Rectal smooth muscle tissue (tissue), 1 donor: ENCODE measurements at regions not wholly inside any gene's neighbourhood (a gene's known extent, or its start where the extent isn't known, plus 50 kb on each side); places are given as distances from the start of the nearest gene placed in this dataset.

Source experiments
- H3K27ac ChIP-seq: one replicate; pipeline ENCODE4 v1.7.0; 2013; ENCODE audit warnings: low read depth, low read length, inconsistent platforms
- H3K27me3 ChIP-seq: one replicate; pipeline ENCODE4 v1.7.0; 2013; ENCODE audit warnings: low read length; ENCODE audit not compliant: control insufficient read depth, insufficient read depth
- H3K36me3 ChIP-seq: one replicate; pipeline ENCODE4 v1.7.0; 2013; ENCODE audit warnings: low read length; ENCODE audit not compliant: control insufficient read depth, insufficient read depth
- H3K4me1 ChIP-seq: one replicate; pipeline ENCODE4 v1.7.0; 2013; ENCODE audit warnings: low read length; ENCODE audit not compliant: control insufficient read depth, insufficient read depth
- H3K4me3 ChIP-seq: one replicate; pipeline ENCODE4 v1.7.0; 2013; ENCODE audit warnings: low read length
- H3K9ac ChIP-seq: one replicate; pipeline ENCODE4 v1.7.0; 2013; ENCODE audit warnings: low read length

- no peak overlapping the region for H3K27ac ChIP-seq
- H3K4me3 ChIP-seq = no peak overlapping the region
- no peaks in the 10 kb centered on the region for H3K4me1 ChIP-seq
- no peaks in the 10 kb centered on the region for H3K27me3 ChIP-seq
- no peak overlapping the region for H3K9ac ChIP-seq
- H3K36me3 ChIP-seq = no peaks in the 10 kb centered on the region
Measured at GRCh38 chr3:43966126-43966525, 275.4 kb downstream of the ABHD5 start.

- no peak overlapping the region for H3K9ac ChIP-seq
- H3K27ac ChIP-seq = no peak overlapping the region
- H3K4me1 ChIP-seq = no peaks in the 10 kb centered on the region
- H3K4me3 ChIP-seq = no peak overlapping the region
- H3K27me3 ChIP-seq = no peaks in the 10 kb centered on the region
- no peaks in the 10 kb centered on the region for H3K36me3 ChIP-seq
Measured at GRCh38 chr3:43966530-43966929, 275.2 kb upstream of the TOPAZ1 start.

GRCh38 chr3:43968465-43968864 is 273.2 kb upstream of the TOPAZ1 start:
- no peaks in the 10 kb centered on the region for H3K27me3 ChIP-seq
- no peaks in the 10 kb centered on the region for H3K4me1 ChIP-seq
- no peak overlapping the region for H3K27ac ChIP-seq
- H3K36me3 ChIP-seq = no peaks in the 10 kb centered on the region
- no peak overlapping the region for H3K9ac ChIP-seq
- no peak overlapping the region for H3K4me3 ChIP-seq

DNA sequence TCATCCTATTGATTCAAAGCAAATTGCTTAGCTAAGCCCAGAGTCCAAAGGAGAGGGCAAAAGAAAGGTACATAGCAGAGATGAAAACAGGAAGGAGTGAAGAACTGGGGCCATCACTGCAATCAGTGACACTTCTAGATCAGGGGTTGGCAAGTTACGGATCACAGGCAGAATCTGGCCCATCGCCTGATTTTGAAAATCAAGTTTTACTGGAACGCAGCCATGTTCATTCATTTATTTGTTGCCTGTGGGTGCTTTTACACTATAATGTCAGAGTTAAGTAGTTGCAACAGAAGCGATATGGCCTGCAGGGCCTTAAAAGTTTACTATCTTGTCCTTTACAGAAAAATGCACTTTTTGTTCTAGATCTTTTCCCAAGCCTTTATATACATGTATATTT is 271.7 kb upstream of the TOPAZ1 start:
- H3K36me3 ChIP-seq = no peaks in the 10 kb centered on the region
- no peaks in the 10 kb centered on the region for H3K4me1 ChIP-seq
- H3K4me3 ChIP-seq = no peak overlapping the region
- H3K27me3 ChIP-seq = no peaks in the 10 kb centered on the region
- H3K9ac ChIP-seq = no peak overlapping the region
- no peak overlapping the region for H3K27ac ChIP-seq

- no peak overlapping the region for H3K27ac ChIP-seq
- no peak overlapping the region for H3K9ac ChIP-seq
- H3K4me1 ChIP-seq = no peaks in the 10 kb centered on the region
- no peaks in the 10 kb centered on the region for H3K36me3 ChIP-seq
- no peak overlapping the region for H3K4me3 ChIP-seq
- H3K27me3 ChIP-seq = no peaks in the 10 kb centered on the region
Measured at GRCh38 chr3:43970351-43970750, 271.3 kb upstream of the TOPAZ1 start.

- no peaks in the 10 kb centered on the region for H3K36me3 ChIP-seq
- H3K4me1 ChIP-seq = no peaks in the 10 kb centered on the region
- H3K27ac ChIP-seq = no peak overlapping the region
Measured at GRCh38 chr3:43970920-43971319, 270.8 kb upstream of the TOPAZ1 start.

GRCh38 chr3:43971486-43971885 is 270.2 kb upstream of the TOPAZ1 start:
- H3K27ac ChIP-seq = no peak overlapping the region
- no peaks in the 10 kb centered on the region for H3K36me3 ChIP-seq
- H3K27me3 ChIP-seq = no peaks in the 10 kb centered on the region
- no peak overlapping the region for H3K9ac ChIP-seq
- H3K4me3 ChIP-seq = no peak overlapping the region
- H3K4me1 ChIP-seq = no peaks in the 10 kb centered on the region

More at GRCh38 chr3:43970920-43971319, 270.8 kb upstream of the TOPAZ1 start:
- Histone ChIP-seq H3K27me3 (no peaks in the 10 kb centered on the region), H3K4me3 (no peak overlapping the region), H3K9ac (no peak overlapping the region)

DNA sequence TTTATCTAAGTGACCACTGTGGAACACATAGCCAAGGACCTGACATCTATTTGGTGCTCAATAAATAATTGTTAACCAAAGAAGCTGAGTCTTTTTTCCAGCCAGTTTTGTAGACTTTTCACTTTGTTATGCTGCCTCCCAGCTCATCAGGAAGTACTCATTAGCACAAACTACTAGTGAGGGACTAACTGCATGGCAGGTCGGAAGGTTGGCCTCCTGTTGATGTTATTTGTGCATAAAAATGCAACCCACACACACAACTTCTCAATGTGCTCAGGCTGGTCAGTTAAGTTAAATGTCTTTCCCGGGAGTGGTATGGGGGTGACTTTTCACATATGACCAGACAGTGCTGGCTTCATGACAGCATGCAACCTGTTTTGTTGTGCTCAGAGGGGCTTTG is 263.0 kb upstream of the TOPAZ1 start:
- no peaks in the 10 kb centered on the region for H3K4me1 ChIP-seq
- no peak overlapping the region for H3K27ac ChIP-seq
- no peak overlapping the region for H3K4me3 ChIP-seq
- no peaks in the 10 kb centered on the region for H3K36me3 ChIP-seq
- H3K9ac ChIP-seq = no peak overlapping the region
- no peaks in the 10 kb centered on the region for H3K27me3 ChIP-seq

DNA sequence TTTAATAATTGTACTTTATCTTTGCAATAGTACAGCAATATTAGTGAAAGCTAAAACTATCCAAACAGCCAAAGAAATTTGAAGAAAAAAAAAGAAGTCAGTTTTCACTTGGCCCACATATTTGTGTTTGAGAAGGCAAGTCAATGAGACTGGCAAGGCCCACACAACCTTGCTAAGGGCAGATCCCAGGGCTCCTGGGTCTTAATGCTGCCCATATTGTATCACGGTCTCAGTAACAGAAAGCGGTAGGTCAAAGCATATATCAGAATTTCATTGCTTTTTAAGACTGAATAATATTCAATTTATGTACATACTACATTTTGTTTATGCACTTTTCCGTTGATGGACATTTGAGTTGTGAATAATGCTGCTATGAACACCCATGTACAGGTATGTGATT is 262.0 kb upstream of the TOPAZ1 start:
- Histone ChIP-seq H3K9ac (no peak overlapping the region), H3K27me3 (no peaks in the 10 kb centered on the region), H3K27ac (no peak overlapping the region), H3K4me3 (no peak overlapping the region), H3K4me1 (no peaks in the 10 kb centered on the region), H3K36me3 (no peaks in the 10 kb centered on the region)

GRCh38 chr3:43994657-43995546 is 246.8 kb upstream of the TOPAZ1 start:
- Histone ChIP-seq H3K4me1 (peaks cover 2% of the 10 kb centered on the region), H3K27ac (no peak overlapping the region), H3K9ac (no peak overlapping the region), H3K4me3 (peak overlapping the region; percentile 37), H3K36me3 (no peaks in the 10 kb centered on the region), H3K27me3 (peaks cover 43% of the 10 kb centered on the region)

DNA sequence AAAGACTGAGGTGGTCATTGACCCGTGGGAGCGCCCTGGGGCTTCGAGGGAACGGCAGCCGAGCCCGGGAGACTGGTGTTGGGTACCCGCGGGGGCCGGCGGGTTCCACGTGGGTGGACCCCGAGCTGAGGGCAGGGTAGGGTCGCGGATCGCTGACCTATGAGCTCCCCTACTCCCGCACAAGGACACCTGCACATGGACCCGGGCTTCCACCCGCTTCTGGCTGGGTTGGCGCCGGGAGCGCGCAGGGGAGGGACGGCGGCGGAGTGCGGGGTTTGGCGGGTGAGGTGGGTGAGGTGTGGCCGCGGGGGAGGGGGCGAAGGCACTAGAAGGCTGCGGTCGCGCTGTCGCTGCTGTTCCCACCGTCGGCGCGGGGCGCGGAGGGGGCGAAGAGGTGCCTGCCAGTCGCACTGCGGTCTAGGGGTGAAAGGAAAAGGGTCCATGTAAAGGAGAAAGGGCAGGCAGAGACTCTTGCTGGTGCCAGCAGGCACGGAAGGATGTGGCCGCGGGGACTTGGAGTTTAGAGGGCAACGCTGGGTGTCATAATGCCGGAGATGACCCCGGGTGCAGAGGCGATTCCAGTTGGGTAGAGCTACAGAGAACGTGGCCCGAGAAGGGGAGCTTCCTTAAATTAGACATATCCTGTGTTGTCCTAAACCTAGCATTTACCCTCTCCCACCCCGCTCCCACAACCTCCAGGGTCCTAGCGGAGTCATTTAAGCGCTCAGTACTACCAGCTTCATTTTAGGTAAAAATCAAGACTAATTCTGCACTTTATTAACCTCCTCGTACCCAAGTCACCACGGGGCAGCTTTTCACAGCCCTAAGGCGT is 245.9 kb upstream of the TOPAZ1 start:
- Histone ChIP-seq H3K36me3 (no peaks in the 10 kb centered on the region), H3K27ac (no peak overlapping the region), H3K4me3 (peak overlapping the region; percentile 37), H3K9ac (no peak overlapping the region), H3K4me1 (peaks cover 2% of the 10 kb centered on the region), H3K27me3 (peaks cover 43% of the 10 kb centered on the region)

- Histone ChIP-seq H3K4me1 (peaks cover 2% of the 10 kb centered on the region), H3K27me3 (peaks cover 43% of the 10 kb centered on the region), H3K27ac (no peak overlapping the region)
Measured at GRCh38 chr3:43996379-43997301, 245.0 kb upstream of the TOPAZ1 start.

More at GRCh38 chr3:43996379-43997301, 245.0 kb upstream of the TOPAZ1 start:
- Histone ChIP-seq H3K9ac (no peak overlapping the region), H3K36me3 (no peaks in the 10 kb centered on the region), H3K4me3 (peak overlapping the region; percentile 42)
